ENCODE measurements at regions not wholly inside any gene's neighbourhood (a gene's known extent, or its start where the extent isn't known, plus 50 kb on each side); places are given as distances from the start of the nearest gene placed in this dataset.
"Not testable (repeated sequence)": the region's sequence is repeated elsewhere in the genome, so short reads cannot be mapped to it uniquely, and the experiment has no call there.

- peak; percentile 56 for DNase-seq (ENCODE audit: low spot score)
Observed at GRCh38 chr6:28802417-28803336, 121.1 kb downstream of the TRIM27 start.

DNA sequence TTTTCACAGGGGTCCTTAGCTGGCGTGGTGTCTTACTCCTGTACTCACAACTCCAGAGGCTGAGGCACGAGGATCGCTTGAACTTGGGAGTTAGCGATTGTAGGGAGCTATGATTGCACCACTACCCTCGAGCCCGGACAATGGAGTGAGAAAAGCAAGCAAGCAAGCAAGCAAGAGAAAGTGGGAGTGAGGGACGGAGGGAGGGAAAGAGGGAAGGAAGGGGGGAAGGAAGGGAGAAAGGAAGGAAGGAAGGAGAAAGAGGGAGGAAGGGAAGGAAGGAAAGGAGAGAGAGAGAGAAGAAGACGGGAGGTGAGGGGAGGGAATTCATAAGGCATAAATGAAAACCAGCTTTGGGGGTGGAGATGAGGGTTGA, 120.5 kb downstream of the TRIM27 start:
- no peak for DNase-seq (ENCODE audit: low spot score)

DNA sequence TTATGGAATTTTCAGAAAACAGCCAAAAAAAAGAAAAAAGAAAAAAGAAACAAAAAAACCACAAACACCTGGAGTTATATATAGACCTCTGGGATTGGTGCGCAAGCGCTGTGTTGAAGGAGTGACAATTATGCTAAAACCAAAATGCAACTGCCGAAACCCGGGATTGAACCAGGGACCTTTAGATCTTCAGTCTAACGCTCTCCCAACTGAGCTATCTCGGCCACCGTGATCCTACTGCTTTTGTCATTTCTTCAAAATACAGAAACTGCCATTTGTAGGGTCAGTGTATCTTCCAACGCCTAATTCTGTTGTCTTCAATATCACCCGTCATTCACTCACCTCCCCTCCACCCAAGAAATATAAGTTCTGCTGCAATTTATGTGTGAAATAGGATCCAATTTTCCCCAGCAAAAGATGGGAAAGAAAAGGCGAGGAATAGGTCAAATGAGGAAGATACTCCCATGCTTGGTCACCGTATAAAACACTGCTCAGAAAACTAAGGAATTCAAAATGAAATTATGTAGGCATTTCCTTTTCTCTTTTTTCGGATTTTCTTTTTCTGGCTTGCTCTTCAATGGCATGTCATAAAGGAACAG, 116.0 kb downstream of the TRIM27 start:
- peak; percentile 76 for DNase-seq (ENCODE audit: low spot score)

GRCh38 chr6:28808383-28808782, 115.4 kb downstream of the TRIM27 start:
- DNase-seq (ENCODE audit: low spot score): no peak

DNA sequence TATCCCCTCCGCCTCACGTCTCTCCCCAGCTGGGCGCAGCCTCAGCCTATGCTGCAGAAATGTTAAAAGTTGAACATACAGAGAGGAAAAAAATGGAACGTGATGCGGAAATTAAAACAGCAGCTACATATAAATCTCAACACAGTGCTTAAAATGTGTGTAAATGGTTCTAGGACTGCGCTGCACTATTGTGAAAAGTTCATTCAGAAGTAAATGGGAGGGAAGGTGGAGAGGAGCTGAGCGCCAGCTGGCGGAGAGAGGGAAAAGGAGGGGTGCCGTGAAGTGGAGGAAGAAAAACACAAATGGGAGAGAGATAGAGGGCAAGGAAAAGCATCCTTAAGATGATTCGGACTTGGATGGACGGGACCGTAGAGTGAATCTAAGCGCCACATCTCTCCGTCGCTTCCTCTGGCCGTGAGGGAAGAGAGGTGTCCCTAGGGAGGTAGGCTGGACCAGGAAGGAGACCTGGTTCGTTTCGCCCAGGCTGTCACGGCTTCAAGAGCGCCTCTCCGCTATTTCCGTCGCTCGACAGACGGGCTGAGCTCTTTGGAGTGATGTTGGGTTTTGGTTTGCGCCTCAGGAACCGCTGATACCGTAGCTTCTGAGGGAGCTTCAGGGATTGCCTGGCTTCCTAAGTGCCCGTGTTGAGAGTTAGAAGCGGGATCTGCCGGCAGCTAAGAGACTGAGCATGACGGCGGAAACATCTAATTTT, 113.7 kb downstream of the TRIM27 start:
- peak; percentile 28 for DNase-seq (ENCODE audit: low spot score)

DNA sequence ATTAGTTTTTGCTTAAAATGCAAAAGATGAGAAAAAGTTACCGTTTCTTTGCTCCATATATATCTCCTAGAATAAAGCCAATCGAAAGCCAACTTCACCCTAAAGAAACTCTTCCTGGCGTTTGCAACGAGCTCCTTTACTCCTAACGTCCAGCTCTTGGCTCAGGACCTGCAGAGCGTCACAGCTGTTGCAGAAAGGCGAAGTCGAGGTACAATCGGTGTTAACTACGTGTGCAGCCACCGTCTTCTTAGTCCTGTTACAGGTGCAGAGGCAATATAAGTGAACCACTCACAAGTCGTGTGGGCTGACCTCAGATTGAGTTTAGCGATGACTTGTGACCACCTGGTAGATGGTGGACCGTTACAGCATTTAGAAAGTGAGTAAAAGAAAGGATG, 113.1 kb downstream of the TRIM27 start:
- no peak for DNase-seq (ENCODE audit: low spot score)

- peak; percentile 28 for DNase-seq (ENCODE audit: low spot score)
Observed at GRCh38 chr6:28811873-28812272, 111.9 kb downstream of the TRIM27 start.

DNA sequence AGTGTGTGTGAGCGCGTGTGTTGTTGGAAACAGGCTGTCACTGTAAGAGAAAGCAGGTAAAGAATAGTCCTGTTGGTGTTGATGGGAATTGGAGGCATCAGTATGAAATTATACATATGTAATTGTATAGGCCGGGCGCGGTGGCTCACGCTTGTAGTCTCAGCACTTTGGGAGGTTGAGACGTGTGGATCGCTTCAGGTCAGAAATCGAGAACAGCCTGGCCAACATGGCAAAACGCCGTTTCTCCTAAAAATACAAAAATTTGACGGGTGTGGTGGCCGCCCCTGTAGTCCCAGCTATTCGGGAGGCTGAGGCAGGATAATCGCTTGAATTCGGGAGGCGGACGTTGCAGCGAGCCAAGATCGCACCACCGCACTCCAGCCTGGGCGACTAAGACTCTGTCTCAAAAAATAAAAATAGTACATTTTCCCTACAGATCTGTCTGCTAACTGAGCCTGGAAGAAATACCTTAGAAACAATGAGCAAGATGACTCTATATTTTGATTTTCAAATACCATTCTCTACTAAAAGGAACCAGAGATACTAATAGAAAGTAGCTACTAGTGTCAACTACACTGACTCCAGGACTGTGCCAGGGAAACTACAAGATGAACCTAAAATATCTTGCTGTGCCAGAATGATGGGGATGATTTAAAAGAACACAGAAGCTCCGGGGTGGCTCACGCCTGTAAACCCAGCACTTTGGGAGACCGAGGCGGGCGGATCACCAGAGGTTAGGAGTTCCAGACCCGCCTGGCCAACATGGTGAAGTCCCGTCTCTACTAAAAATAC, 110.8 kb downstream of the TRIM27 start:
- DNase-seq (ENCODE audit: low spot score): no peak

DNA sequence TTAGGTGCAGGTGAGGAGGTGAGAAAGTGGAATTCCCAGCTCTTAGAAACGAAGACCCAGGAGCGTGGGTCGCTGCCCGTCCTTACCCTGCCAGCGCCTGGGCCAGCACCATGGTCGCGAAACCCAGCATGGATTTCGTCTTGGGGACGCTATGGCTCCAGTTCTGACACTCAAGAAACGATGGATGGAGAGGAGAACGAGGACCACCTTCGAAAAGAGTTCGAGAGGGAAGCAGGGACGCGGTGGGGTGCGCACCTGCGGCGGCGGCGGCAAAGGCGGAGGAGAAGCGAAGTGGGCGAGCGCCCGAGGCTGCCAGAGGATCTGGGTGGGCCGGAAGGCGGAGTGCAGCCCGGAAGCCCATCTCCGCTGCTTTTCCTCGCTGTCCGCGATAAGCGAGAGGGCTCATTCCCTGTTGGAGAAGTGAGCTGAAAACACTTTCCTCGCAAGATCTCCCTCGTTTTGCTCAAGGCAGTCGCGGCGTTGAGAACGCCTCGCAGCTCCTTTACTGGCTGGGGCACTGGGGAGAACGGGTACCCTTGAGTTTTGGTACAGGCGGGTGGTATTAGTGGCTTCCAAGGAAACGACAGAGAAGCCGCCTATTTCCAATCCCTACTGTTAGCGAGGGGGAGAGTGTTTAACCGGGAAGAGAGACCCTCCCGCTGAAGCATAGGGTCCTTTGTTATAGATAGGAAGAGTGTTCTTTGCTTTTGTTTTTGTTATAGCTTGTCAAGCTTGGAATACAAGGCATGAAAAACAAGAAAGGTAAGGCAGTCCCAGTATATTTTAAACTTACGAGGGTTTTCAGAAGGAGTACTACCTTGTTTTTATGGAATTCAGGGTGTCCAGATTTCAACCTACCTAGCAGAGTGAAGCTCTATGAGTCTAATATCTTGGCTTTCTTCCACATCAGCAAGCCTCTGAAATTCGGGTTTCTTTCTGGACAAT, 109.5 kb downstream of the TRIM27 start:
- DNase-seq (ENCODE audit: low spot score): no peak

DNA sequence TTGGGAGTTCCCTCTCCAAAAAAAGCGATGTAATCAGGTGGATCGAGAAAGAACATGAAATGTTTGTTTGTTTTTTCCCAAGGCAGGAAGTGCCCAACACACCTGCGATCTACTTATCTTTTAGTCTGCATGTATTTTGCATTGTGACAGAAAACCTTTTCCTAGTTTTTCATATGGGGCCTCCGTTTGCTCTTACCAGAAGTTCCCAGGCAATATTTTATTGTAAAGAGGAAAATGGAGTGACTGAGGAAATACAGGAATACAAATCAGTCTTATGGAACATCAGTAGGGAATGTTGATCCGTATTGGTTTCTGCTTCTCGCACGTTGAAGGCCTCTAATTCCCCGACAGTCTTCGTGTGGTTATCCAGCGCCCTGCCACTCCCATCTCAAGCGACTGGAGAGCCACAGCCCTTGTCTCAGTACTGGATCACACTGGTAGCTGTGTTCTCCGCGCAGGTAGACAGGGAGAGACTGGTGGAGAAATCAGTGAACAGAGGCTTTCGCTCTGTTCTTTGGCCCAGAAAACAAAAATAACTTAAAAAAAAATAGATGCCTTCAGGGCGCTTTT, 107.4 kb downstream of the TRIM27 start:
- no peak for DNase-seq (ENCODE audit: low spot score)

DNA sequence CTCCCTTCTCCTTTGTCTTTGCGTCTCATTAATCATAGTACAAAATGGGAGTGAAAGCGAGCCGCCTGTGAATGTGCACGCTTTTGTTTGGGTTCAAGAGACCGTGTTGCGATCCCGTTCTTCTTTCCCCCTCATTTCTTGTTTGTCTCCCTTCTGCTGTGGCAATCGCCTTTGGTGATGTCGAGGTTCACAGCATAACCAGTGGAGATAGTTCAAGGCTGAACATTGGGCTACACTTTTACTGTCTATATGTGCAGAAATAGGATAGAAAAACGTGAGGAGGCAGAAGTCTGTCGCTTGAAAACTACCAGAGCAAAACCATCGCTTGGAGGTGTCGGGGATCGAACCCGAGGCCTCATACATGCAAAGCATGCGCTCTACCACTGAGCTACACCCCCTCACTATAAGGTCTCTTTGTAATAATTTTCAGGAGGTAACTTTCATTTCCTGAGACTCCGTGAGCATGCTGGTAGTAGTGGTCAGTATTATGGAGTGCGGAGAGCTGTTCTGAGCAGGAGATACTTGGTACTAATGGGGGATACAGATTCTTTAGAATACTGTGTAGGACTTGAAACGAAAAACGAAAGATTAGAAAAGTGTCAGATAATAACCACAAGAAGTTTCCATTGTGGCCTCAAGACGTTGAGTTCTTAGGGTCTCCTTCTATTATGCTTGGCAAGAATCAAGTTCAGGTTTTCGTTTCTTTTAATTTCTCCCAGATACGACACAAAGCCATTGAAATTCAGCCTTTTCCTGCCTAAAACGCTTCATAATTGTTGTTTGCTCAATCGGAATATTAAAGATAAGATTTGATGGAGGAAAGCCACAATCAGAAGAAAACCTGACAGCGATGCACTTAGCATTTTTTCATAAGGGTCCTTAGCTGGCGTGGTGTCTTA, 106.6 kb downstream of the TRIM27 start:
- peak; percentile 56 for DNase-seq (ENCODE audit: low spot score)

DNA sequence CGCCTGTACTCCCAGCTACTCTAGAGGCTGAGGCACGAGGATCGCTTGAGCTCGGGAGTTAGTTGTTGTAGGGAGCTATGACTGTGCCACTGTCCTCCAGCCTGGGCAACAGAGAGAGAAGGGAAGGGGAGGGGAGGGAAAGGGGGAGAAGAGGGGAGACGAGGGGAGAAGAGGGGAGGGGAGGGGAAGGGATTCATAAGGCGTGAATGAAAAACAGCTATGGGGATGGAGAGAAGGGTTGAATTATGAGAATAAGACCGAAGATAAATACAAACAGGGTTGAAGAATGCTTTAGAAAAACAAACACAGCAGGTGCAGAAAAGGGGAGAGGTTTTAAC, 106.0 kb downstream of the TRIM27 start:
- DNase-seq (ENCODE audit: low spot score): no peak

GRCh38 chr6:28824793-28825731, 98.7 kb downstream of the TRIM27 start:
- DNase-seq (ENCODE audit: low spot score): no peak

- no peak for DNase-seq (ENCODE audit: low spot score)
Observed at GRCh38 chr6:28825732-28826293, 98.0 kb downstream of the TRIM27 start.

DNA sequence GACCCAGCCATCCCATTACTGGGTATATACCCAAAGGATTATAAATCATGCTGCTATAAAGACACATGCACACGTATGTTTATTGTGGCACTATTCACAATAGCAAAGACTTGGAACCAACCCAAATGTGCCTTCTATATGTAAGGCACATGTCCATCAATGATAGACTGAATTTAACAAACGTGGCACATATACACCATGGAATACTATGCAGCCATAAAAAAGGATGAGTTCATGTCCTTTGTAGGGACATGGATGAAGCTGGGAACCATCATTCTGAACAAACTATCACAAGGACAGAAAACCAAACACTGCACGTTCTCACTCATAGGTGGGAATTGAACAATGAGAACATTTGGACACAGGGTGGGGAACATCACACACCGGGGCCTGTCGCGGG, 92.1 kb downstream of the TRIM27 start:
- DNase-seq (ENCODE audit: low spot score): not testable (repeated sequence)

DNA sequence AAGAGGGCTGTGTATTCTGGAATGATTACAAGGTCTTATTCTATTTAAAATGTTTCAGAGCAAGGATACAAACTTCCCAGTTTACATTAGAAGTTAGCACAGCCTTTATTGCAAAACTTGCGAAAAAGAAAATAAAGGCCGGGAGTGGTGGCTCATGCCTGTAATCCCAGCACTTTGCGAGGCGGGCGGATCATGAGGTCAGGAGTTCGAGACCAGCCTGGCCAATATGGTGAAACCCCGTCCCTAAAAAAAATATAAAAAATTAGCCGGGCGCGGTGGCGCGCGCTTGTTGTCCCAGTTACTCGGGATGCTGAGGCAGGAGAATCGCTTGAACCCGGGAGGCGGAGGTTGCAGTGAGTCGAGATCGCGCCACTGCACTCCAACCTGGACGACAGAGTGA, 87.1 kb downstream of the TRIM27 start:
- DNase-seq (ENCODE audit: low spot score): peak; percentile 12

DNA sequence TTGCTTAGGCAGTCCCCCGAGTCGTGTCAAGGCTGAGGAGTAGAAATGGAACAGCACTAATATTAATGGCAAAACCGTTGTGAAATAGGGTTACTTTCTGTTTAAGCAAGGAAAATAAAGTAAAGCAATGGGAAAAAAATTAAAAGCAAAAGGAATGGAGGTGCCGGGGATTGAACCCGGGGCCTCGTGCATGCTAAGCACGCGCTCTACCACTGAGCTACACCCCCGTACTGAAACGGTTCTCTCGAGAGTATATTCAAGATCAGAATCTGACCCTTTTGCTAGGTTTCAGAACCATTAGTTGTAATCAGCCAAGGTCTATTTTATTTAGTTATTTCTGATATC, 85.5 kb downstream of the TRIM27 start:
- DNase-seq (ENCODE audit: low spot score): peak; percentile 86
